ENCODE measurements at regions not wholly inside any gene's neighbourhood (a gene's known extent, or its start where the extent isn't known, plus 50 kb on each side); places are given as distances from the start of the nearest gene placed in this dataset.
A peak's percentile ranks its signal among the peaks of the same experiment; 100 is the strongest.

DNA sequence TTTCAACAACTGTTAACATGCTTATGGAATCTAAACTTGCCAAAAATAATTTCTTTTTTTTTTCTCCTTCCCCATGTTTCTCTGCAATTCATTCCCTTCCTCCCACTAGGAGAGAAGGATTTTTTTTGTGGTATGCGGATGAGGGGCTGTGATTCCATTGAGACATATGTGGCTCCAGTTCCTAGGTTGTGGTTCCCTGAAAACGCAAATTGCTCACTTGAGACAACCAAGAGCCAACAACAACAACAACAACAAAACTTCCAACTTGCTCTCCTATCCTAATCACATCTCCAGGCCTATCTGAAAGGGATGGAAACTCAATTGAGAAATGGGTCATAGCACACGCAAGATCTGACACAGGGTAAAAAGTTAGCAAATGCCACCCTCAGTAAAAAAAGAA, 406.5 kb upstream of the TGFBR2 start:
- Histone ChIP-seq H3K27me3 (ENCODE audit: insufficient read depth, low read length) (no peaks in the 10 kb centered on the region), H3K79me2 (ENCODE audit: insufficient read depth, low read length) (no peaks in the 10 kb centered on the region), H3K9me3 (ENCODE audit: low read depth, low read length) (no peaks in the 10 kb centered on the region), H2AFZ (ENCODE audit: low read length) (no peak overlapping the region), H3K4me2 (ENCODE audit: insufficient read depth, low read length) (peak overlapping the region; percentile 62), H4K20me1 (ENCODE audit: insufficient read depth, low read length) (no peaks in the 10 kb centered on the region), H3K36me3 (ENCODE audit: insufficient read depth, low read length) (no peaks in the 10 kb centered on the region), H3K4me1 (ENCODE audit: insufficient read depth, low read length) (peaks cover 41% of the 10 kb centered on the region), H3K4me3 (ENCODE audit: insufficient read depth, low read length) (no peak overlapping the region), H3K27ac (ENCODE audit: low read depth, low read length) (peak overlapping the region; percentile 47)
- TF ChIP-seq, protein P1, sequence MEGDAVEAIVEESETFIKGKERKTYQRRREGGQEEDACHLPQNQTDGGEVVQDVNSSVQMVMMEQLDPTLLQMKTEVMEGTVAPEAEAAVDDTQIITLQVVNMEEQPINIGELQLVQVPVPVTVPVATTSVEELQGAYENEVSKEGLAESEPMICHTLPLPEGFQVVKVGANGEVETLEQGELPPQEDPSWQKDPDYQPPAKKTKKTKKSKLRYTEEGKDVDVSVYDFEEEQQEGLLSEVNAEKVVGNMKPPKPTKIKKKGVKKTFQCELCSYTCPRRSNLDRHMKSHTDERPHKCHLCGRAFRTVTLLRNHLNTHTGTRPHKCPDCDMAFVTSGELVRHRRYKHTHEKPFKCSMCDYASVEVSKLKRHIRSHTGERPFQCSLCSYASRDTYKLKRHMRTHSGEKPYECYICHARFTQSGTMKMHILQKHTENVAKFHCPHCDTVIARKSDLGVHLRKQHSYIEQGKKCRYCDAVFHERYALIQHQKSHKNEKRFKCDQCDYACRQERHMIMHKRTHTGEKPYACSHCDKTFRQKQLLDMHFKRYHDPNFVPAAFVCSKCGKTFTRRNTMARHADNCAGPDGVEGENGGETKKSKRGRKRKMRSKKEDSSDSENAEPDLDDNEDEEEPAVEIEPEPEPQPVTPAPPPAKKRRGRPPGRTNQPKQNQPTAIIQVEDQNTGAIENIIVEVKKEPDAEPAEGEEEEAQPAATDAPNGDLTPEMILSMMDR (IDR thresholded peaks at IDR 0.05; ENCODE audit: extremely low read depth, low read depth, low read length) = no peak
- no peak for DNase-seq (ENCODE audit: insufficient read length, low spot score, missing footprints)

DNA sequence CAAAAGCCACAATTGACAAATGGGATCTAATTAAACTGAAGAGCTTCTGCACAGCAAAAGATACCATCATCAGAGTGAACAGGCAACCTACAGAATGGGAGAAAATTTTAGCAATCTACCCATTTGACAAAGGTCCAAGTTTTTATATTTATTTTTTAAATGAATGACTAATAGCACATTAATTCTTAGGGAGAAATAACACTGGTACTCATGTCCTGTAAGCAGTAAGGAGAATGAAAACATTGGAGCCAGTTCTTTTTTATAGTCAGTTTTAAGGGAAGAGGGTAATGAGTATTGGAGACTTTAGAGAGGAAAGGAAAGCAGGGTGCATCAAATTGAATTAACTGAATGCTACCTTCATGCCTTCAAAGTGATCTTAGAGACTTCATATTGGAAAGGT, 404.7 kb upstream of the TGFBR2 start:
- Histone ChIP-seq H4K20me1 (ENCODE audit: insufficient read depth, low read length) (no peaks in the 10 kb centered on the region), H3K4me2 (ENCODE audit: insufficient read depth, low read length) (no peak overlapping the region), H3K36me3 (ENCODE audit: insufficient read depth, low read length) (no peaks in the 10 kb centered on the region), H3K4me3 (ENCODE audit: insufficient read depth, low read length) (no peak overlapping the region), H3K4me1 (ENCODE audit: insufficient read depth, low read length) (peaks cover 41% of the 10 kb centered on the region), H3K79me2 (ENCODE audit: insufficient read depth, low read length) (no peaks in the 10 kb centered on the region), H3K27me3 (ENCODE audit: insufficient read depth, low read length) (no peaks in the 10 kb centered on the region), H3K9me3 (ENCODE audit: low read depth, low read length) (no peaks in the 10 kb centered on the region), H2AFZ (ENCODE audit: low read length) (no peak overlapping the region), H3K27ac (ENCODE audit: low read depth, low read length) (no peak overlapping the region)
- TF ChIP-seq, protein P1 (IDR thresholded peaks at IDR 0.05; ENCODE audit: extremely low read depth, low read depth, low read length) = no peak
- DNase-seq (ENCODE audit: insufficient read length, low spot score, missing footprints) = no peak

DNA sequence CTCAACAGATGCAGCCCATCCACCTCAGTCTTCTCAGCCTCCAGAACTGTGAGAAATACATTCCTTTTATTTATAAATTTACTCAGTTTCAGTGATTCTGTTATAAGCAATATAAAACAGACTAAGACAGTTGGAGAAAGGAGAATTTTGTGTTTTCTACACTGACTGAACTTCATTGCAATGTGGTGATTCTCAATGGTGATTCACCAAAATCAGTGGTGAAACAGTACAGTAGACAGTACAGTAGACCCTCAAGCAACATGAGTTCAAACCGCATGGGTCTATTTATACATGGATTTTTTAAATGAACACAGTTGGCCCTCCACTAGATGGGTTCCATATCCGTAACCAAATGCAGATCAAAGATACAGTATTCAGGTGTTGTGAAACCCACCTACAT, 403.1 kb upstream of the TGFBR2 start:
- Histone ChIP-seq H3K79me2 (ENCODE audit: insufficient read depth, low read length) (no peaks in the 10 kb centered on the region), H3K27ac (ENCODE audit: low read depth, low read length) (peak overlapping the region; percentile 32), H3K4me2 (ENCODE audit: insufficient read depth, low read length) (no peak overlapping the region), H3K36me3 (ENCODE audit: insufficient read depth, low read length) (no peaks in the 10 kb centered on the region), H3K4me1 (ENCODE audit: insufficient read depth, low read length) (peaks cover 39% of the 10 kb centered on the region), H3K4me3 (ENCODE audit: insufficient read depth, low read length) (no peak overlapping the region), H2AFZ (ENCODE audit: low read length) (no peak overlapping the region), H3K9me3 (ENCODE audit: low read depth, low read length) (no peaks in the 10 kb centered on the region), H4K20me1 (ENCODE audit: insufficient read depth, low read length) (no peaks in the 10 kb centered on the region), H3K27me3 (ENCODE audit: insufficient read depth, low read length) (no peaks in the 10 kb centered on the region)
- DNase-seq (ENCODE audit: insufficient read length, low spot score, missing footprints) = no peak
- TF ChIP-seq, protein P1 (IDR thresholded peaks at IDR 0.05; ENCODE audit: extremely low read depth, low read depth, low read length) = no peak

DNA sequence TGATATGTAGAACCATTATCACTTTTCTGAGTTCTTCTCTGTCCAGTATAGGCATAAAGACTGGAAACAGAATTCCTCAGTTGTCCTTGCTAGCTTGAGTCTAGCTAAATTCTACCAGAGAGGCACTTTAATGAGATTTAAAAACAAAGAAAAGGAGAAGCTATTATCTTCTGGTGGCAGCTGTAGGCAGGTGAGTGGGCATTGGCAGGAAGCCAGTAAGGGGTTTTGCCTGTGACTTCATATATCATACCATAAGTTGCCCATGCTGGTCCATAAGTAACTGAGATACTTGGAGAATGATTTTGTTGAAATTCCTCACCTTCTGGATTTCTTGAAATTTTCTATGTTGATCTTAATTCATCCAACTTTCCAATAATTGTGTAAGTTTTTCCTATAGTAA, 402.3 kb upstream of the TGFBR2 start:
- no peak for DNase-seq (ENCODE audit: insufficient read length, low spot score, missing footprints)
- H4K20me1 ChIP-seq (ENCODE audit: insufficient read depth, low read length) = no peaks in the 10 kb centered on the region
- H3K27ac ChIP-seq (ENCODE audit: low read depth, low read length) = no peak overlapping the region
- peaks cover 31% of the 10 kb centered on the region for H3K4me1 ChIP-seq (ENCODE audit: insufficient read depth, low read length)
- no peaks in the 10 kb centered on the region for H3K9me3 ChIP-seq (ENCODE audit: low read depth, low read length)
- TF ChIP-seq, protein P1 (IDR thresholded peaks at IDR 0.05; ENCODE audit: extremely low read depth, low read depth, low read length) = no peak
- H3K4me3 ChIP-seq (ENCODE audit: insufficient read depth, low read length) = no peak overlapping the region
- H3K4me2 ChIP-seq (ENCODE audit: insufficient read depth, low read length) = no peak overlapping the region
- H3K79me2 ChIP-seq (ENCODE audit: insufficient read depth, low read length) = no peaks in the 10 kb centered on the region
- no peaks in the 10 kb centered on the region for H3K27me3 ChIP-seq (ENCODE audit: insufficient read depth, low read length)
- no peak overlapping the region for H2AFZ ChIP-seq (ENCODE audit: low read length)
- H3K36me3 ChIP-seq (ENCODE audit: insufficient read depth, low read length) = no peaks in the 10 kb centered on the region
